Right lobe of liver (tissue), 6 donors: ENCODE measurements at regions not wholly inside any gene's neighbourhood (a gene's known extent, or its start where the extent isn't known, plus 50 kb on each side); places are given as distances from the start of the nearest gene placed in this dataset.

Source experiments
- ATAC-seq, 4 donors: fragments of 200-7000 bp; cut with Tn5 transposase; one replicate each; pipeline ENCODE4 v1.9.1; 2020; ENCODE audit warnings: mild to moderate bottlenecking in 4 of 4, moderate library complexity in 4 of 4
- DNase-seq, 3 donors: peaks; one replicate each; pipeline ENCODE4 v3.0.0-alpha.2; 2020
- H3K27ac ChIP-seq, 3 donors: fragments of 200-600 bp; one replicate each; pipeline ENCODE4 v1.8.0; 2022
- H3K27me3 ChIP-seq, 2 donors: fragments of 200-600 bp; one replicate each; pipeline ENCODE4 v1.8.0; 2022
- H3K36me3 ChIP-seq, 4 donors: fragments of 200-600 bp; sonication (generic) in 1 of 4; one replicate each; pipeline versions ENCODE4 v1.5.1 to v1.8.0; 2017 to 2022; ENCODE audit warnings: control low read depth in 1 of 4
- H3K4me1 ChIP-seq, 4 donors: fragments of 200-600 bp; sonication (generic) in 1 of 4; one replicate each; pipeline versions ENCODE4 v1.5.1 to v1.8.0; 2017 to 2022; ENCODE audit warnings: control low read depth in 1 of 4
- H3K4me3 ChIP-seq, 3 donors: fragments of 200-600 bp; one replicate each; pipeline ENCODE4 v1.8.0; 2022
- H3K9me3 ChIP-seq, 4 donors: fragments of 200-600 bp; sonication (generic) in 1 of 4; one replicate each; pipeline versions ENCODE4 v1.5.1 to v1.8.0; 2017 to 2022; ENCODE audit warnings: control low read depth in 1 of 4
- POLR2A ChIP-seq: fragments of 450-650 bp; IDR thresholded peaks from one replicate; pipeline ENCODE4 v1.6.1; 2017; ENCODE audit warnings: antibody characterized with exemption, mild to moderate bottlenecking
- WGBS: methylation state at CpG from one replicate; pipeline ENCODE4 v1.1.6; 2018; ENCODE audit warnings: low coverage, low lambda C conversion rate; ENCODE audit not compliant: insufficient coverage; ENCODE audit errors: missing lambda C conversion rate; 5-methylcytosine and 5-hydroxymethylcytosine counted together
- intact Hi-C, 2 donors: fragments of 100-400 bp; cut with DNase I; formaldehyde crosslinking; loops; one replicate each; pipeline versions ENCODE4 v1.11.2 to v1.14.1; 2022
- TF ChIP-seq, protein P1 (sequence below), 4 donors: fragments of 200-600 bp in 3 of 4; fragments of 450-650 bp in 1 of 4; IDR thresholded peaks; one replicate each; pipeline versions ENCODE4 v1.5.1 to v1.8.0; 2016 to 2022; ENCODE audit warnings: antibody characterized with exemption in 4 of 4, mild to moderate bottlenecking in 2 of 4
- donor health status: DM: no; HTN: yes; CAD: no.
- donor health status: DM: no; HTN: no; CAD: no.
- donor health status: DM: no; HTN: no; CAD: no.
- donor health status: DM: no; HTN: yes; CAD: no.
- donor health status: DM: no; HTN: yes; CAD: no.

DNA sequence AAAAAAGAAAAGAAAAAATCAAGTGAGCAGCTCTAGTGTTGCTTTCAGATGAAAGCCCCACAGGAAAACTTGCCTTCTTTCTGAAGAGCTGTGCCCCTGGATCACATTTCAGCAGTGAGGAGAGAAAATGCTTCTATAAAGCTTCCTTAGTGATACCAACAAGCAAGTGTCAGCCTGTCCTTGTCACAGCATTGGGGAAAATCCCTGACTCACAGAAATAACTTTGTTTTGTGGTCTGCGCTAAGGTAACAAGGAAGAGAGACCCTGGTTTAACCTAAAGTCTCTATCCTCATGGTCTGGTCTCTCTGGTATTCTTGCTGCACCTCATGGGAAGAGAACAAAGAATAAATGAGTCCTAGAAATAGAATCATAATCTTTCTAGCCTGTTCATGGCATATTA lies 885.2 kb upstream of the SORCS1 start:
- no peaks in the 10 kb centered on the region for H3K36me3 ChIP-seq
- H3K27me3 ChIP-seq = no peaks in the 10 kb centered on the region
- no peak overlapping the region for H3K4me3 ChIP-seq
- H3K27ac ChIP-seq = no peak overlapping the region
- intact Hi-C loops = no loop called here
- DNase-seq (no peak), ATAC-seq (no peak)
- 71% methylated on average over 1 of the region's 1 CpG for WGBS
- TF ChIP-seq POLR2A = no peak
- TF ChIP-seq, protein P1, sequence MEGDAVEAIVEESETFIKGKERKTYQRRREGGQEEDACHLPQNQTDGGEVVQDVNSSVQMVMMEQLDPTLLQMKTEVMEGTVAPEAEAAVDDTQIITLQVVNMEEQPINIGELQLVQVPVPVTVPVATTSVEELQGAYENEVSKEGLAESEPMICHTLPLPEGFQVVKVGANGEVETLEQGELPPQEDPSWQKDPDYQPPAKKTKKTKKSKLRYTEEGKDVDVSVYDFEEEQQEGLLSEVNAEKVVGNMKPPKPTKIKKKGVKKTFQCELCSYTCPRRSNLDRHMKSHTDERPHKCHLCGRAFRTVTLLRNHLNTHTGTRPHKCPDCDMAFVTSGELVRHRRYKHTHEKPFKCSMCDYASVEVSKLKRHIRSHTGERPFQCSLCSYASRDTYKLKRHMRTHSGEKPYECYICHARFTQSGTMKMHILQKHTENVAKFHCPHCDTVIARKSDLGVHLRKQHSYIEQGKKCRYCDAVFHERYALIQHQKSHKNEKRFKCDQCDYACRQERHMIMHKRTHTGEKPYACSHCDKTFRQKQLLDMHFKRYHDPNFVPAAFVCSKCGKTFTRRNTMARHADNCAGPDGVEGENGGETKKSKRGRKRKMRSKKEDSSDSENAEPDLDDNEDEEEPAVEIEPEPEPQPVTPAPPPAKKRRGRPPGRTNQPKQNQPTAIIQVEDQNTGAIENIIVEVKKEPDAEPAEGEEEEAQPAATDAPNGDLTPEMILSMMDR (IDR thresholded peaks at IDR 0.05) = no peak
- H3K4me1 ChIP-seq = no peaks in the 10 kb centered on the region
- no peaks in the 10 kb centered on the region for H3K9me3 ChIP-seq

DNA sequence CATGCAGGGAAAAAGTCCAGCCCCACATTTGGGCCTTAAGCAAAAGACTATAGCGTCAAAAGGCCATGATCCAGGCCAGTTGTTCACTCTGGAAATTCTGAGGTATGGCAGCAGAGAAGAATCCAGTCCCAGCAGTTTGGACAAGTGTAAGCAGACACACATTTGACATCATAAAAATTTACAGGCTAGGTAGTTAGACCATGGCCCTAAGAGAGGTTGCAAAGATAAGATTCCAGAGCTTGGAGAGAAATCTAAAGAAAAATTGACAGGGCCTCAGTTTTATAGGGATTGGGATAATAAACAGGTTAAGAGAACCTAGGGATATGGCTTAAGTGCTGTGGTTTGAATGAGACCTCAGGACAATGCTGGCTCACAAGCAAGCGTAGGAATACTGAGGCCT lies 884.4 kb upstream of the SORCS1 start:
- Histone ChIP-seq H3K4me1 (no peaks in the 10 kb centered on the region), H3K27me3 (no peaks in the 10 kb centered on the region), H3K36me3 (no peaks in the 10 kb centered on the region), H3K4me3 (no peak overlapping the region), H3K9me3 (no peaks in the 10 kb centered on the region), H3K27ac (no peak overlapping the region)
- no peak for DNase-seq
- no peak for ATAC-seq
- 80% methylated on average over 2 of the region's 2 CpGs for WGBS
- no peak for TF ChIP-seq POLR2A
- TF ChIP-seq, protein P1 (IDR thresholded peaks at IDR 0.05) = no peak
- intact Hi-C loops = no loop called here

DNA sequence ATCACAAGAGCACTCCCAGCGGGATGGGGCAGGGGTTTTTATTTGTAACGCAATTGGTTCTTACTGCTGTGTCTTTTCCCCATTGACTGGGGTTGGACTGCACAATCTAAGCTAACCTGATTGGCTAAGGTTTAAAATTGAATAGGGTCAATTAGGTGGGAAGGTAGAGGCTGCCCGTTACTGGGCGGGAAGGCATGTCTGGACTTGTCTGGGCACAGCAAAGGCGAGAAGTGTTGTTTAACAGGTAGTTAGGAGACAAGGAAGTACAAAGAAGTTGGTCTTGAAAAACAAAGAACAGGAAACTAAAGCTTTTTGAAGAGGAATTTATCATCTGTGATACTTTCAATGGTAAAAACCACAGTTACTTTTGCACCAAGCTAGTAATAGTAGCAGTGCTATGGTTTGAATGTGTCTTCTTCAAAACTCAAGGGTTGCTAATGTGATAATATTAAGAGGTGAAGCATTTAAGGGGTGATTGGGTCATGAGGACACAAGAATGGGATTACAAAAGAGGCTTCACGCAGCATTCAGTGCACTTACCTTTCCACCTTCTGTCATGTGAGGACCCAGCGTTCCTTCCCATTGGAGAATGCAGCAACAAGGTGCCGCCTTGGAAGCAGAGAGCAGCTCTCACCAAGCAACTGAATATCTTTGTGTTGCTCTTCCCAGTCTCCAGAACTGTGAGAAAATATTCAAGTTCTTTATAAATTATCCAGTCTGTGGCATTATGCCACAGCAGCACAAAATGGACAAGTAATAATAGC lies 875.5 kb upstream of the SORCS1 start:
- H3K4me1 ChIP-seq = no peaks in the 10 kb centered on the region
- H3K27ac ChIP-seq = no peak overlapping the region
- no peaks in the 10 kb centered on the region for H3K9me3 ChIP-seq
- no peaks in the 10 kb centered on the region for H3K27me3 ChIP-seq
- H3K4me3 ChIP-seq = no peak overlapping the region
- no peak for TF ChIP-seq POLR2A
- TF ChIP-seq, protein P1 (IDR thresholded peaks at IDR 0.05) = no peak
- 46% methylated on average over 6 of the region's 8 CpGs for WGBS
- intact Hi-C loops = no loop called here
- no peak for ATAC-seq
- no peak for DNase-seq
- H3K36me3 ChIP-seq = no peaks in the 10 kb centered on the region

DNA sequence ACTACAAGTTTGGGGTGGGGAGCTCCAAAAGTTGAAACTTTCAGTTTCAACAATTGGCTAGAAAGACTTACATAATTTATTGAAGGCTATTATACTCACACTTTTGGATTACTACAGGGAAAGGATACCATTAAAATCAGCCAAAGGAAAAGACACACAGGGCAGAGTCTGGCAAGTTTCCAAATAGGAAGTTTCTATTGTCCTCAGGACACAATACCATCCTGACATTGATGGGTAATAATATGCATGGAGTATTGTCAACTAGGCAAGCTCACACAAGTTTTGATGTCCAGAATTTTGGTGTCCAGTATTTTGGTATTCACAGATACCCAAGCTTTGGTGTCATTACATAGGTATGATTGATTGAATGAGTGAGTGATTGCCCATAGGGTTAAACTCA lies 872.6 kb upstream of the SORCS1 start:
- no peaks in the 10 kb centered on the region for H3K27me3 ChIP-seq
- intact Hi-C loops = no loop called here
- no peak overlapping the region for H3K27ac ChIP-seq
- no peaks in the 10 kb centered on the region for H3K4me1 ChIP-seq
- H3K36me3 ChIP-seq = no peaks in the 10 kb centered on the region
- TF ChIP-seq, protein P1 (IDR thresholded peaks at IDR 0.05) = no peak
- TF ChIP-seq POLR2A = no peak
- H3K4me3 ChIP-seq = no peak overlapping the region
- DNase-seq = no peak
- no peak for ATAC-seq
- no peaks in the 10 kb centered on the region for H3K9me3 ChIP-seq

DNA sequence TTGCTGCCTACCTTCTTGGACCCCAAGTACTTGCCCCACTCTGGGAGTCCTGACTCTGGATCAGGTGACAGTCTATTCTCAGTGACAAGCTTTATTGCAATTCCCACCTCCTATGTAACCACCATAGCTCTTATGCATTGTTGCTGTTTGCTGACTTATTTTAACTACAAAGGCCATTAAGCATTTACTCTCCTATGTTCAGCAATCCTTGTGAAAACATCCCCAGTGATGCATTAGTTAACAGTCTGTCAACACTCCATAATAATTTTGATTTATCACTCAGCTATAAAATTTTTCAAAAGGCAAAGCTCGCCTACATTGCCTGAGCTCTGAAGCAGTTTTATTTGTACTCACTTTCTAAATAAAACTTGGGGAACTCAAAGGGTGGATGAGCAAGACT lies 871.8 kb upstream of the SORCS1 start:
- H3K36me3 ChIP-seq = no peaks in the 10 kb centered on the region
- H3K4me1 ChIP-seq = no peaks in the 10 kb centered on the region
- intact Hi-C loops = no loop called here
- ATAC-seq (no peak), DNase-seq (no peak)
- no peaks in the 10 kb centered on the region for H3K27me3 ChIP-seq
- H3K4me3 ChIP-seq = no peak overlapping the region
- 42% methylated on average over 1 of the region's 1 CpG for WGBS
- H3K27ac ChIP-seq = no peak overlapping the region
- H3K9me3 ChIP-seq = no peaks in the 10 kb centered on the region
- TF ChIP-seq, protein P1 (IDR thresholded peaks at IDR 0.05) = no peak
- TF ChIP-seq POLR2A = no peak
